ENCODE measurements at regions not wholly inside any gene's neighbourhood (a gene's known extent, or its start where the extent isn't known, plus 50 kb on each side); places are given as distances from the start of the nearest gene placed in this dataset.

DNA sequence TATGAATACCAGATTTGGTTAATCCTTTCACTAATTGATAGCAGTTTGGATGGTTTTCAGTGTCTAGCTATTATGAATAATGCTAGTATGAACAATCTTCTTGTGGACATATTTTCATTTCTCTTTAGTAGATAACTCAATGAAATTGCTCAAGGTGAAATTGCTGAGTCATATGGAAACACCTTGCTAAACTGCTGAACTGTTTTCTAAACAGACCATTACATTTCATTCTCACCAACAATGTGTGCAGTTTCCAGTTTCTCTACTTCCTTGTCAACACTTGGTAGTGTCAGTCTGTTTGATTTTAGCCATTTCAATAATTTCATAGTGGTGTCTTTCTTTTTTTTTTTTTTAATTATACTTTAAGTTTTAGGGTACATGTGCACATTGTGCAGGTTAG lies 250.0 kb downstream of the HRH4 start:
- no peak for ATAC-seq

DNA sequence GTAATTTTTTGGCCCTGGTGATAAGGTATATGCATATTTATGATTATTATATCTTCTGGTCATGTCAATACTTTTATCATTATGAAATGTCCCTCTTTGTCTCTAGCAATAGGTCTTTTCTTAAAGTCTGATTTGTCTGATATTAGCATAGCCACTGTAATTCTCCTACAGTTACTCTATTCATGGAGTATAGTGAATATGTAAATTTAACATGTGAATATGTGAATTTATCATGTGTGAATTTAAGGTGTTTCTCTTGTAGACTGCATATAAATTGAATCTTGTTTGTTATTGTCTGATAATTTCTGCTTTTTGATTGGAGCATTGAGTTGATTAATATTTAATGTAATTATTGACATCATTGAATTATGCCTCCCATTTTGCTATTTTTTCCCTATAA lies 259.4 kb downstream of the HRH4 start:
- no peak for ATAC-seq
- no peak for TF ChIP-seq ARNTL (CRISPR knock-in tag; IDR thresholded peaks at IDR 0.05; ENCODE audit: borderline replicate concordance, low read depth)
- TF ChIP-seq ZNF70 (CRISPR knock-in tag; IDR thresholded peaks at IDR 0.05), result no peak
- TF ChIP-seq ZFP30 (CRISPR knock-in tag; IDR thresholded peaks at IDR 0.05), result no peak
- TF ChIP-seq PPARA (CRISPR knock-in tag; IDR thresholded peaks at IDR 0.05; ENCODE audit: borderline replicate concordance), result no peak
- TF ChIP-seq, protein P1, sequence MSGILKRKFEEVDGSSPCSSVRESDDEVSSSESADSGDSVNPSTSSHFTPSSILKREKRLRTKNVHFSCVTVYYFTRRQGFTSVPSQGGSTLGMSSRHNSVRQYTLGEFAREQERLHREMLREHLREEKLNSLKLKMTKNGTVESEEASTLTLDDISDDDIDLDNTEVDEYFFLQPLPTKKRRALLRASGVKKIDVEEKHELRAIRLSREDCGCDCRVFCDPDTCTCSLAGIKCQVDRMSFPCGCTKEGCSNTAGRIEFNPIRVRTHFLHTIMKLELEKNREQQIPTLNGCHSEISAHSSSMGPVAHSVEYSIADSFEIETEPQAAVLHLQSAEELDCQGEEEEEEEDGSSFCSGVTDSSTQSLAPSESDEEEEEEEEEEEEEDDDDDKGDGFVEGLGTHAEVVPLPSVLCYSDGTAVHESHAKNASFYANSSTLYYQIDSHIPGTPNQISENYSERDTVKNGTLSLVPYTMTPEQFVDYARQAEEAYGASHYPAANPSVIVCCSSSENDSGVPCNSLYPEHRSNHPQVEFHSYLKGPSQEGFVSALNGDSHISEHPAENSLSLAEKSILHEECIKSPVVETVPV (CRISPR knock-in tag; IDR thresholded peaks at IDR 0.05), result no peak
- TF ChIP-seq ZFP3 (CRISPR knock-in tag; IDR thresholded peaks at IDR 0.05), result no peak
- TF ChIP-seq, protein P2, sequence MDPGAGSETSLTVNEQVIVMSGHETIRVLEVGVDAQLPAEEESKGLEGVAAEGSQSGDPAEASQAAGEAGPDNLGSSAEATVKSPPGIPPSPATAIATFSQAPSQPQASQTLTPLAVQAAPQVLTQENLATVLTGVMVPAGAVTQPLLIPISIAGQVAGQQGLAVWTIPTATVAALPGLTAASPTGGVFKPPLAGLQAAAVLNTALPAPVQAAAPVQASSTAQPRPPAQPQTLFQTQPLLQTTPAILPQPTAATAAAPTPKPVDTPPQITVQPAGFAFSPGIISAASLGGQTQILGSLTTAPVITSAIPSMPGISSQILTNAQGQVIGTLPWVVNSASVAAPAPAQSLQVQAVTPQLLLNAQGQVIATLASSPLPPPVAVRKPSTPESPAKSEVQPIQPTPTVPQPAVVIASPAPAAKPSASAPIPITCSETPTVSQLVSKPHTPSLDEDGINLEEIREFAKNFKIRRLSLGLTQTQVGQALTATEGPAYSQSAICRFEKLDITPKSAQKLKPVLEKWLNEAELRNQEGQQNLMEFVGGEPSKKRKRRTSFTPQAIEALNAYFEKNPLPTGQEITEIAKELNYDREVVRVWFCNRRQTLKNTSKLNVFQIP (CRISPR knock-in tag; IDR thresholded peaks at IDR 0.05; ENCODE audit: borderline replicate concordance, low read depth), result no peak
- TF ChIP-seq ZNF565 (CRISPR knock-in tag; conservative IDR thresholded peaks at IDR 0.05; ENCODE audit: low read depth), result no peak
- no peak for TF ChIP-seq ESRRG (CRISPR knock-in tag; IDR thresholded peaks at IDR 0.05)
- TF ChIP-seq SNAI2 (CRISPR knock-in tag; IDR thresholded peaks at IDR 0.05), result no peak
- TF ChIP-seq, protein P3, sequence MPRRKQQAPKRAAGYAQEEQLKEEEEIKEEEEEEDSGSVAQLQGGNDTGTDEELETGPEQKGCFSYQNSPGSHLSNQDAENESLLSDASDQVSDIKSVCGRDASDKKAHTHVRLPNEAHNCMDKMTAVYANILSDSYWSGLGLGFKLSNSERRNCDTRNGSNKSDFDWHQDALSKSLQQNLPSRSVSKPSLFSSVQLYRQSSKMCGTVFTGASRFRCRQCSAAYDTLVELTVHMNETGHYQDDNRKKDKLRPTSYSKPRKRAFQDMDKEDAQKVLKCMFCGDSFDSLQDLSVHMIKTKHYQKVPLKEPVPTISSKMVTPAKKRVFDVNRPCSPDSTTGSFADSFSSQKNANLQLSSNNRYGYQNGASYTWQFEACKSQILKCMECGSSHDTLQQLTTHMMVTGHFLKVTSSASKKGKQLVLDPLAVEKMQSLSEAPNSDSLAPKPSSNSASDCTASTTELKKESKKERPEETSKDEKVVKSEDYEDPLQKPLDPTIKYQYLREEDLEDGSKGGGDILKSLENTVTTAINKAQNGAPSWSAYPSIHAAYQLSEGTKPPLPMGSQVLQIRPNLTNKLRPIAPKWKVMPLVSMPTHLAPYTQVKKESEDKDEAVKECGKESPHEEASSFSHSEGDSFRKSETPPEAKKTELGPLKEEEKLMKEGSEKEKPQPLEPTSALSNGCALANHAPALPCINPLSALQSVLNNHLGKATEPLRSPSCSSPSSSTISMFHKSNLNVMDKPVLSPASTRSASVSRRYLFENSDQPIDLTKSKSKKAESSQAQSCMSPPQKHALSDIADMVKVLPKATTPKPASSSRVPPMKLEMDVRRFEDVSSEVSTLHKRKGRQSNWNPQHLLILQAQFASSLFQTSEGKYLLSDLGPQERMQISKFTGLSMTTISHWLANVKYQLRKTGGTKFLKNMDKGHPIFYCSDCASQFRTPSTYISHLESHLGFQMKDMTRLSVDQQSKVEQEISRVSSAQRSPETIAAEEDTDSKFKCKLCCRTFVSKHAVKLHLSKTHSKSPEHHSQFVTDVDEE (CRISPR knock-in tag; IDR thresholded peaks at IDR 0.05), result no peak
- no peak for TF ChIP-seq TOX (CRISPR knock-in tag; IDR thresholded peaks at IDR 0.05; ENCODE audit: borderline replicate concordance)
- TF ChIP-seq ZC3H10 (CRISPR knock-in tag; IDR thresholded peaks at IDR 0.05), result no peak
- TF ChIP-seq BACH2 (CRISPR knock-in tag; IDR thresholded peaks at IDR 0.05; ENCODE audit: borderline replicate concordance), result no peak
- no peak for TF ChIP-seq CSDC2 (CRISPR knock-in tag; IDR thresholded peaks at IDR 0.05)
- TF ChIP-seq TCF4 (CRISPR knock-in tag; IDR thresholded peaks at IDR 0.05; ENCODE audit: borderline replicate concordance), result no peak
- TF ChIP-seq ISL1 (CRISPR knock-in tag; IDR thresholded peaks at IDR 0.05), result no peak

More for the DNA sequence above, 250.0 kb downstream of the HRH4 start:
- TF ChIP-seq, protein P2 (CRISPR knock-in tag; IDR thresholded peaks at IDR 0.05; ENCODE audit: borderline replicate concordance, low read depth), result no peak
- no peak for TF ChIP-seq ZC3H10 (CRISPR knock-in tag; IDR thresholded peaks at IDR 0.05)
- no peak for TF ChIP-seq ESRRG (CRISPR knock-in tag; IDR thresholded peaks at IDR 0.05)
- TF ChIP-seq, protein P4, sequence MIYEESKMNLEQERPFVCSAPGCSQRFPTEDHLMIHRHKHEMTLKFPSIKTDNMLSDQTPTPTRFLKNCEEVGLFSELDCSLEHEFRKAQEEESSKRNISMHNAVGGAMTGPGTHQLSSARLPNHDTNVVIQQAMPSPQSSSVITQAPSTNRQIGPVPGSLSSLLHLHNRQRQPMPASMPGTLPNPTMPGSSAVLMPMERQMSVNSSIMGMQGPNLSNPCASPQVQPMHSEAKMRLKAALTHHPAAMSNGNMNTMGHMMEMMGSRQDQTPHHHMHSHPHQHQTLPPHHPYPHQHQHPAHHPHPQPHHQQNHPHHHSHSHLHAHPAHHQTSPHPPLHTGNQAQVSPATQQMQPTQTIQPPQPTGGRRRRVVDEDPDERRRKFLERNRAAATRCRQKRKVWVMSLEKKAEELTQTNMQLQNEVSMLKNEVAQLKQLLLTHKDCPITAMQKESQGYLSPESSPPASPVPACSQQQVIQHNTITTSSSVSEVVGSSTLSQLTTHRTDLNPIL (CRISPR knock-in tag; IDR thresholded peaks at IDR 0.05; ENCODE audit: low read depth), result no peak
- TF ChIP-seq SNAI2 (CRISPR knock-in tag; IDR thresholded peaks at IDR 0.05), result no peak
- no peak for TF ChIP-seq GLIS3 (CRISPR knock-in tag; IDR thresholded peaks at IDR 0.05)
- TF ChIP-seq PPARA (CRISPR knock-in tag; IDR thresholded peaks at IDR 0.05; ENCODE audit: borderline replicate concordance), result no peak
- TF ChIP-seq RARB (CRISPR knock-in tag; IDR thresholded peaks at IDR 0.05), result no peak
- no peak for TF ChIP-seq ZFP3 (CRISPR knock-in tag; IDR thresholded peaks at IDR 0.05)

DNA sequence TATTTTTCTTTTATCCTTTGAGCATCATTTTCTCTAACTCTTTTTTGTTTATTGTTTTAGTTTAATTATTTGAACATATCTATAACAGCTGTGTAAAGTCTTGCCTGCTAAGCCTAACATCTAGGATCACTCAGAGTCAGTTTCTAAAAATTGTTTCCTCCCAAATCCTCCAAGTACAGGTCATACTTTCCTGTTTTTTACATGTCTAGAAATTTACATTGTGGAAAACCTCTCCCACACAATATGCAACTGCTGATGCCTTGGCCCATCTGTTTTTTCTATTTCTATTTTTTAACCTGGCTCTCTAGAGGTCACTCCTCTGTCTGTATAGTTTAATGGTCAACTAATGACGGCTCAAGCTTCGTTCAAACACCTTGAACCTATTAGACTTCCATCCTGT lies 261.0 kb downstream of the HRH4 start:
- ATAC-seq, result no peak
- TF ChIP-seq, protein P2 (CRISPR knock-in tag; IDR thresholded peaks at IDR 0.05; ENCODE audit: borderline replicate concordance, low read depth), result no peak
- TF ChIP-seq, protein P5, sequence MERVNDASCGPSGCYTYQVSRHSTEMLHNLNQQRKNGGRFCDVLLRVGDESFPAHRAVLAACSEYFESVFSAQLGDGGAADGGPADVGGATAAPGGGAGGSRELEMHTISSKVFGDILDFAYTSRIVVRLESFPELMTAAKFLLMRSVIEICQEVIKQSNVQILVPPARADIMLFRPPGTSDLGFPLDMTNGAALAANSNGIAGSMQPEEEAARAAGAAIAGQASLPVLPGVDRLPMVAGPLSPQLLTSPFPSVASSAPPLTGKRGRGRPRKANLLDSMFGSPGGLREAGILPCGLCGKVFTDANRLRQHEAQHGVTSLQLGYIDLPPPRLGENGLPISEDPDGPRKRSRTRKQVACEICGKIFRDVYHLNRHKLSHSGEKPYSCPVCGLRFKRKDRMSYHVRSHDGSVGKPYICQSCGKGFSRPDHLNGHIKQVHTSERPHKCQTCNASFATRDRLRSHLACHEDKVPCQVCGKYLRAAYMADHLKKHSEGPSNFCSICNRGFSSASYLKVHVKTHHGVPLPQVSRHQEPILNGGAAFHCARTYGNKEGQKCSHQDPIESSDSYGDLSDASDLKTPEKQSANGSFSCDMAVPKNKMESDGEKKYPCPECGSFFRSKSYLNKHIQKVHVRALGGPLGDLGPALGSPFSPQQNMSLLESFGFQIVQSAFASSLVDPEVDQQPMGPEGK (CRISPR knock-in tag; IDR thresholded peaks at IDR 0.05; ENCODE audit: borderline replicate concordance), result no peak
- TF ChIP-seq ZNF8 (CRISPR knock-in tag; IDR thresholded peaks at IDR 0.05) (no peak), BACH2 (CRISPR knock-in tag; IDR thresholded peaks at IDR 0.05; ENCODE audit: borderline replicate concordance) (no peak), PPARA (CRISPR knock-in tag; IDR thresholded peaks at IDR 0.05; ENCODE audit: borderline replicate concordance) (no peak)
- TF ChIP-seq, protein P3 (CRISPR knock-in tag; IDR thresholded peaks at IDR 0.05), result no peak

All from SK-N-SH treated with all-trans-retinoic acid at 6 μM for 48 hours (cell line).